CD4-positive, alpha-beta memory T cell (primary cell): ENCODE measurements at regions not wholly inside any gene's neighbourhood (a gene's known extent, or its start where the extent isn't known, plus 50 kb on each side); places are given as distances from the start of the nearest gene placed in this dataset.

Source experiments
- CTCF ChIA-PET: fragments of 350-600 bp; sonication (Branson Sonifier 250); formaldehyde crosslinking; loops from one replicate; lab custom pipeline; 2021; ENCODE audit warnings: inconsistent platforms; ENCODE audit not compliant: partially characterized antibody; lab: Charles Lee
- POLR2A ChIA-PET: fragments of 350-600 bp; sonication (Branson Sonifier 250); formaldehyde crosslinking; loops from one replicate; lab custom pipeline; 2021; ENCODE audit not compliant: partially characterized antibody; lab: Charles Lee
- DNase-seq, 5 donors: peaks; one replicate each; pipeline versions ENCODE4 v3.0.0 to v3.0.0-alpha.2; 2020 to 2022; ENCODE audit warnings: mixed read lengths in 1 of 5
- H3K27ac ChIP-seq: one replicate; pipeline ENCODE4 v1.7.0; 2013; ENCODE audit warnings: low read depth, low read length
- H3K27me3 ChIP-seq: 2 replicates; pipeline ENCODE4 v1.7.0; 2013; ENCODE audit warnings: mild to moderate bottlenecking, low read length, moderate library complexity; ENCODE audit not compliant: insufficient read depth
- H3K36me3 ChIP-seq: 2 replicates; pipeline ENCODE4 v1.7.0; 2013; ENCODE audit warnings: mild to moderate bottlenecking, low read length, moderate library complexity; ENCODE audit not compliant: insufficient read depth
- H3K4me1 ChIP-seq: 2 replicates; pipeline ENCODE4 v1.7.0; 2013; ENCODE audit warnings: mild to moderate bottlenecking, low read length, moderate library complexity; ENCODE audit not compliant: insufficient read depth
- H3K4me3 ChIP-seq, 2 donors: one replicate each; pipeline ENCODE4 v1.7.0; 2013; ENCODE audit warnings: low read length in 2 of 2, mild to moderate bottlenecking in 1 of 2
- H3K9me3 ChIP-seq, 2 donors: one replicate each; pipeline ENCODE4 v1.7.0; 2013; ENCODE audit warnings: low read length in 2 of 2, control low read depth in 1 of 2; ENCODE audit not compliant: control insufficient read depth in 1 of 2
- H3K27ac Mint-ChIP-seq, 7 donors: one replicate each; pipeline ENCODE4 v1.8.0; 2020 to 2021; ENCODE audit warnings: mixed read lengths in 7 of 7, mild to moderate bottlenecking in 6 of 7, inconsistent platforms in 3 of 7, moderate library complexity in 3 of 7
- H3K27me3 Mint-ChIP-seq, 2 donors: one replicate each; pipeline ENCODE4 v1.8.0; 2020 to 2021; ENCODE audit warnings: mixed read lengths in 2 of 2
- H3K36me3 Mint-ChIP-seq, 2 donors: one replicate each; pipeline ENCODE4 v1.8.0; 2020 to 2021; ENCODE audit warnings: mixed read lengths in 2 of 2, inconsistent platforms in 1 of 2, mild to moderate bottlenecking in 1 of 2
- H3K4me1 Mint-ChIP-seq, 4 donors: one replicate each; pipeline ENCODE4 v1.8.0; 2020 to 2021; ENCODE audit warnings: mixed read lengths in 4 of 4, mild to moderate bottlenecking in 1 of 4
- H3K4me3 Mint-ChIP-seq, 8 donors: one replicate each; pipeline ENCODE4 v1.8.0; 2020 to 2021; ENCODE audit warnings: mixed read lengths in 8 of 8, mild to moderate bottlenecking in 7 of 8, moderate library complexity in 6 of 8, inconsistent platforms in 3 of 8
- H3K9me3 Mint-ChIP-seq, 8 donors: one replicate each; pipeline ENCODE4 v1.8.0; 2020 to 2021; ENCODE audit warnings: mixed read lengths in 8 of 8, mild to moderate bottlenecking in 5 of 8, inconsistent platforms in 3 of 8, moderate library complexity in 1 of 8
- intact Hi-C: fragments of 100-400 bp; cut with micrococcal nuclease; formaldehyde crosslinking; loops from one replicate; pipeline ENCODE4 v1.15.1; 2023

GRCh38 chr1:67584938-67585337 lies 100.1 kb upstream of the GADD45A start:
- H3K36me3 Mint-ChIP-seq: no peaks in the 10 kb centered on the region
- H3K4me1 ChIP-seq: no peaks in the 10 kb centered on the region
- H3K9me3 ChIP-seq: no peaks in the 10 kb centered on the region
- H3K27ac ChIP-seq: no peak overlapping the region
- H3K4me3 ChIP-seq: no peak overlapping the region
- H3K9me3 Mint-ChIP-seq: no peaks in the 10 kb centered on the region
- DNase-seq: no peak
- intact Hi-C loops: no loop called here
- H3K27me3 Mint-ChIP-seq: peaks cover 0 to 3% of the 10 kb centered on the region in 2 donors
- H3K27me3 ChIP-seq: no peaks in the 10 kb centered on the region
- no peak overlapping the region for H3K27ac Mint-ChIP-seq
- CTCF ChIA-PET: no interaction called here
- H3K4me1 Mint-ChIP-seq: no peaks in the 10 kb centered on the region
- no peaks in the 10 kb centered on the region for H3K36me3 ChIP-seq
- no peak overlapping the region for H3K4me3 Mint-ChIP-seq
- POLR2A ChIA-PET: no interaction called here

GRCh38 chr1:67586596-67586995 lies 98.4 kb upstream of the GADD45A start:
- Histone ChIP-seq H3K4me1 (no peaks in the 10 kb centered on the region), H3K27ac (no peak overlapping the region), H3K4me3 (no peak overlapping the region), H3K27me3 (no peaks in the 10 kb centered on the region), H3K36me3 (no peaks in the 10 kb centered on the region), H3K9me3 (no peaks in the 10 kb centered on the region)
- H3K9me3 Mint-ChIP-seq: peaks cover 0 to 3% (median 0%) of the 10 kb centered on the region in 8 donors
- intact Hi-C loops: no loop called here
- no peaks in the 10 kb centered on the region for H3K36me3 Mint-ChIP-seq
- H3K4me3 Mint-ChIP-seq: no peak overlapping the region
- DNase-seq: no peak
- H3K27me3 Mint-ChIP-seq: peaks cover 2 to 6% of the 10 kb centered on the region in 2 donors
- no peak overlapping the region for H3K27ac Mint-ChIP-seq
- CTCF ChIA-PET: no interaction called here
- no peaks in the 10 kb centered on the region for H3K4me1 Mint-ChIP-seq
- POLR2A ChIA-PET: no interaction called here

GRCh38 chr1:67588178-67588855 lies 96.7 kb upstream of the GADD45A start:
- ChIA-PET POLR2A (no interaction called here), CTCF (interaction anchor here (2.1 kb wide), 1 partner anchor 172 kb away, joined by 5 read pairs; no protein-coding TSS in a partner anchor)
- Histone ChIP-seq H3K36me3 (no peaks in the 10 kb centered on the region), H3K9me3 (no peaks in the 10 kb centered on the region), H3K27me3 (no peaks in the 10 kb centered on the region), H3K27ac (no peak overlapping the region), H3K4me1 (no peaks in the 10 kb centered on the region), H3K4me3 (no peak overlapping the region)
- no peaks in the 10 kb centered on the region for H3K36me3 Mint-ChIP-seq
- peaks cover 0 to 3% (median 0%) of the 10 kb centered on the region in 8 donors for H3K9me3 Mint-ChIP-seq
- no peaks in the 10 kb centered on the region for H3K4me1 Mint-ChIP-seq
- H3K4me3 Mint-ChIP-seq: no peak overlapping the region
- intact Hi-C loops: no loop called here
- no peak for DNase-seq
- H3K27ac Mint-ChIP-seq: no peak overlapping the region
- H3K27me3 Mint-ChIP-seq: peaks cover 2 to 6% of the 10 kb centered on the region in 2 donors

- Mint-ChIP-seq H3K4me3 (no peak overlapping the region), H3K27ac (no peak overlapping the region), H3K4me1 (no peaks in the 10 kb centered on the region), H3K27me3 (peaks cover 2 to 6% of the 10 kb centered on the region in 2 donors), H3K9me3 (peaks cover 0 to 3% (median 0%) of the 10 kb centered on the region in 8 donors), H3K36me3 (no peaks in the 10 kb centered on the region)
- ChIA-PET POLR2A (no interaction called here), CTCF (interaction anchor here (2.1 kb wide), 1 partner anchor 171 kb away, joined by 5 read pairs; no protein-coding TSS in a partner anchor)
- H3K4me3 ChIP-seq: no peak overlapping the region
- H3K36me3 ChIP-seq: no peaks in the 10 kb centered on the region
- DNase-seq: no peak
- H3K9me3 ChIP-seq: no peaks in the 10 kb centered on the region
- no peaks in the 10 kb centered on the region for H3K27me3 ChIP-seq
- no peaks in the 10 kb centered on the region for H3K4me1 ChIP-seq
- H3K27ac ChIP-seq: no peak overlapping the region
- intact Hi-C loops: no loop called here
Observed at GRCh38 chr1:67589519-67590233, 95.3 kb upstream of the GADD45A start.

GRCh38 chr1:67590329-67590728 lies 94.7 kb upstream of the GADD45A start:
- intact Hi-C loops: no loop called here
- no peak overlapping the region for H3K27ac Mint-ChIP-seq
- no peaks in the 10 kb centered on the region for H3K36me3 Mint-ChIP-seq
- Histone ChIP-seq H3K27ac (no peak overlapping the region), H3K4me1 (no peaks in the 10 kb centered on the region), H3K36me3 (no peaks in the 10 kb centered on the region), H3K27me3 (no peaks in the 10 kb centered on the region), H3K4me3 (no peak overlapping the region), H3K9me3 (no peaks in the 10 kb centered on the region)
- no peak overlapping the region for H3K4me3 Mint-ChIP-seq
- no peaks in the 10 kb centered on the region for H3K4me1 Mint-ChIP-seq
- H3K9me3 Mint-ChIP-seq: peaks cover 0 to 3% (median 0%) of the 10 kb centered on the region in 8 donors
- POLR2A ChIA-PET: no interaction called here
- CTCF ChIA-PET: interaction anchor here (2.1 kb wide), 1 partner anchor 170 kb away, joined by 5 read pairs; no protein-coding TSS in a partner anchor
- peaks cover 2 to 6% of the 10 kb centered on the region in 2 donors for H3K27me3 Mint-ChIP-seq
- DNase-seq: no peak

- Histone ChIP-seq H3K4me3 (no peak overlapping the region), H3K9me3 (no peaks in the 10 kb centered on the region), H3K36me3 (no peaks in the 10 kb centered on the region), H3K27ac (no peak overlapping the region), H3K27me3 (no peaks in the 10 kb centered on the region), H3K4me1 (no peaks in the 10 kb centered on the region)
- Mint-ChIP-seq H3K4me3 (no peak overlapping the region), H3K4me1 (no peaks in the 10 kb centered on the region), H3K36me3 (no peaks in the 10 kb centered on the region), H3K27ac (no peak overlapping the region), H3K27me3 (peaks cover 2 to 3% of the 10 kb centered on the region in 2 donors), H3K9me3 (peaks cover 0 to 6% (median 0%) of the 10 kb centered on the region in 8 donors)
- no peak for DNase-seq
- ChIA-PET CTCF (no interaction called here), POLR2A (no interaction called here)
- intact Hi-C loops: no loop called here
Observed at GRCh38 chr1:67594764-67595163, 90.2 kb upstream of the GADD45A start.

GRCh38 chr1:67596674-67597073 lies 88.3 kb upstream of the GADD45A start:
- no peak for DNase-seq
- H3K4me3 ChIP-seq: no peak overlapping the region
- H3K9me3 Mint-ChIP-seq: peaks cover 0 to 6% (median 0%) of the 10 kb centered on the region in 8 donors
- no peak overlapping the region for H3K4me3 Mint-ChIP-seq
- no peaks in the 10 kb centered on the region for H3K27me3 Mint-ChIP-seq
- H3K36me3 Mint-ChIP-seq: no peaks in the 10 kb centered on the region
- POLR2A ChIA-PET: no interaction called here
- no peaks in the 10 kb centered on the region for H3K4me1 Mint-ChIP-seq
- no peaks in the 10 kb centered on the region for H3K36me3 ChIP-seq
- CTCF ChIA-PET: interaction anchor here (1.7 kb wide), 1 partner anchor 164 kb away, joined by 4 read pairs; no protein-coding TSS in a partner anchor
- H3K27me3 ChIP-seq: no peaks in the 10 kb centered on the region
- intact Hi-C loops: no loop called here
- H3K9me3 ChIP-seq: no peaks in the 10 kb centered on the region
- H3K27ac ChIP-seq: no peak overlapping the region
- H3K4me1 ChIP-seq: no peaks in the 10 kb centered on the region
- no peak overlapping the region for H3K27ac Mint-ChIP-seq
